Heart left ventricle (tissue), 16 donors: ENCODE measurements at regions not wholly inside any gene's neighbourhood (a gene's known extent, or its start where the extent isn't known, plus 50 kb on each side); places are given as distances from the start of the nearest gene placed in this dataset.
A peak's percentile ranks its signal among the peaks of the same experiment; 100 is the strongest.
"Not testable (repeated sequence)": the region's sequence is repeated elsewhere in the genome, so short reads cannot be mapped to it uniquely, and the experiment has no call there.

ENCODE experiments used
- ATAC-seq, 4 donors: fragments of 200-7000 bp; cut with Tn5 transposase; one replicate each; pipeline ENCODE4 v1.9.1; 2020 to 2022; ENCODE audit warnings: moderate library complexity in 4 of 4, mild to moderate bottlenecking in 3 of 4, moderate number of reproducible peaks in 1 of 4
- DNase-seq, 5 donors: peaks; one replicate each; pipeline ENCODE4 v3.0.0-alpha.2; 2020
- H3K27ac ChIP-seq, 12 donors: fragments of 200-600 bp; sonication (generic) in 4 of 12; one replicate each; pipeline versions ENCODE4 v1.5.0 to v1.8.0; 2016 to 2022; ENCODE audit warnings: mild to moderate bottlenecking in 2 of 12
- H3K27me3 ChIP-seq, 9 donors: fragments of 200-600 bp; sonication (generic) in 2 of 9; one replicate each; pipeline versions ENCODE4 v1.5.1 to v1.8.0; 2016 to 2022; ENCODE audit warnings: mild to moderate bottlenecking in 3 of 9
- H3K36me3 ChIP-seq, 9 donors: fragments of 200-600 bp; sonication (generic) in 2 of 9; one replicate each; pipeline versions ENCODE4 v1.5.0 to v1.8.0; 2018 to 2022; ENCODE audit warnings: mild to moderate bottlenecking in 2 of 9
- H3K4me1 ChIP-seq, 12 donors: fragments of 200-600 bp; sonication (generic) in 4 of 12; one replicate each; pipeline versions ENCODE4 v1.5.0 to v1.8.0; 2016 to 2022; ENCODE audit warnings: mild to moderate bottlenecking in 3 of 12
- H3K4me3 ChIP-seq, 12 donors: fragments of 200-600 bp; sonication (generic) in 4 of 12; one replicate each; pipeline versions ENCODE4 v1.5.0 to v1.8.0; 2017 to 2022; ENCODE audit warnings: mild to moderate bottlenecking in 9 of 12, moderate library complexity in 4 of 12
- H3K9me3 ChIP-seq, 12 donors: fragments of 200-600 bp; sonication (generic) in 4 of 12; one replicate each; pipeline versions ENCODE4 v1.5.0 to v1.8.0; 2016 to 2022; ENCODE audit warnings: mild to moderate bottlenecking in 1 of 12
- POLR2A ChIP-seq, 2 donors: fragments of 450-650 bp; IDR thresholded peaks; one replicate each; pipeline ENCODE4 v1.6.1; 2017; ENCODE audit warnings: antibody characterized with exemption in 2 of 2, mild to moderate bottlenecking in 2 of 2, moderate library complexity in 2 of 2
- WGBS, 4 donors: extraction: QIAGEN DNeasy Blood & Tissue Kit in 2 of 4; methylation state at CpG; one replicate each; pipeline versions ENCODE4 v1.1.5 to v1.1.7; 2013 to 2018; 5-methylcytosine and 5-hydroxymethylcytosine counted together
- intact Hi-C, 10 donors: fragments of 100-400 bp; cut with DNase I; formaldehyde crosslinking; loops; one replicate each; pipeline versions ENCODE4 v1.11.1 to v1.14.2; 2022
- TF ChIP-seq, protein P1 (sequence below), 12 donors: fragments of 200-600 bp; sonication (generic) in 4 of 12; IDR thresholded peaks; one replicate each; pipeline versions ENCODE4 v1.5.0 to v1.8.0; 2018 to 2022; ENCODE audit warnings: antibody characterized with exemption in 12 of 12, mild to moderate bottlenecking in 5 of 12
- donor health status: ischemic (EF 13 %, LVEDD 7.1; RV severe dilation, severe dysfunction).
- donor health status: healthy with polysubstance abuse.
- donor health status: DM: no; HTN: yes; CAD: no.
- donor health status: DM: no; HTN: no; CAD: no.
- donor health status: ischemic (EF 25% LVEDD 6.9; RV normal size, moderate dysfunction).
- donor health status: ischemic (EF 25% LVEDD 5.7; RV mildly dilated, moderate dysfunction).
- donor health status: healthy.
- donor health status: DM: yes; HTN: yes; CAD: no.
- donor health status: ischemic (EF 35%, LVEDD 5.7; RV mildly dilated, moderate dysfunction).
- donor health status: nonischemic (EF 11% LVEDD 7.7; RV severe dilation, severe dysfunction).
- donor health status: DM: yes; HTN: yes; CAD: no.
- donor health status: PGD.
- donor health status: ischemic (EF 29% LVEDD 5.4; RV normal size, mild dysfunction).
- donor health status: nonischemic (EF 23%, LVEDD 6.1; RV moderate dilation, normal function).

- Histone ChIP-seq H3K4me1 (peaks cover 0 to 30% (median 5%) of the 10 kb centered on the region in 12 donors), H3K27ac (peak overlapping the region in 9 of 12 donors; percentile 37 to 85 (median 56))
- 79 to 87% (median 81%) methylated on average over 9 of the region's 9 CpGs for WGBS, 4 donors
- H3K36me3 ChIP-seq, H3K27me3 ChIP-seq, ATAC-seq, intact Hi-C loops, H3K9me3 ChIP-seq, H3K4me3 ChIP-seq: not testable (repeated sequence)
- DNase-seq, result peak in 2 of 5 donors; percentile 2 to 5
Measured at GRCh38 chr16:29200681-29201080, 205.8 kb downstream of the NPIPB11 start.

DNA sequence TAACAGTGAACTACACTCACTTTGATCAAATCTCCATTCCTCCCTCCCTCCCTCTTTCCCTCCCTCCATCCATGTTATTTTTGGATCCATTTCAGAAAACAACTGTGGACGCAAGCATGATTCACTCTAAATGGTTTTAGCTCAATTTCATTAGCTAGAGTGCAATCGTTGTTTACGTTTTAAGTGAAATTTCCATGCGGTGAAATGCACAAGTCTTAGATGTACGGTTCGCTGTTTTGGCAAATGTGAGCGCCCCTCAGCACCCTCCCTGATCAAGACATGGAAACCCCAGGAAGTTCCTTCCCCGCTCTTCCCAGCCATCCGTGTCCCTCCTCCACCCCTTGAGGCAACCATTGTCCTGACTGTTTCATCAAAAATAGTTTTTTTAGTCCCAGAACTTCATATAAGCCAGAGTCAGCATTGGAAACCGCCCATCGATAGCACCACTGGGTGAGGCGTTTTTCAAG, 206.3 kb downstream of the NPIPB11 start:
- ATAC-seq (peak in 2 of 4 donors; percentile 55 to 66), DNase-seq (peak in 2 of 5 donors; percentile 19 to 47)
- H3K27me3 ChIP-seq, H3K9me3 ChIP-seq, H3K36me3 ChIP-seq, intact Hi-C loops, H3K4me3 ChIP-seq: not testable (repeated sequence)
- WGBS, 4 donors, result 65 to 72% (median 69%) methylated on average over 11 to 12 of the region's 12 CpGs
- Histone ChIP-seq H3K27ac (peak overlapping the region in 9 of 12 donors; percentile 40 to 85 (median 74)), H3K4me1 (peaks cover 0 to 31% (median 5%) of the 10 kb centered on the region in 12 donors)

DNA sequence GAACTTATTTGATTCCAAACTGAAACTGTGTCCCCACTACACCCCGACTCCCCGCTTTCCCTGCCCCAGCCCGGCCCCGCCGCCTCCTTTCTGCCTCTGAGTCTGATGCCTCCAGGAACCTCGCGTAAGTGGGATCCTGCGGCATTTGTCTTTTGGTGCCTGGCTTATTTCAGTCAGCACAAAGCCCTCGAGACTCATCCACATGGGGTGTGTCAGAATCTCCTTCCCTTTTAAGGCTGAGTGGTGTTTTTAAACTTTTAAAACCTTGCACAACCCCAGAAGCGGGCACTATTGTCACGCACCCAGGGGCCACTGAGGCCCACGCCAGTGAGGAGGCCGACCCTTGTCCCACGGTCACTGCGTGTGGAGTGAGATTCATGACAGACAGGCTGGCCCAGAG, 206.9 kb downstream of the NPIPB11 start:
- H3K36me3 ChIP-seq, H3K9me3 ChIP-seq, H3K4me3 ChIP-seq, intact Hi-C loops, H3K27me3 ChIP-seq: not testable (repeated sequence)
- Histone ChIP-seq H3K27ac (peak overlapping the region; percentile 38 to 85 (median 67)), H3K4me1 (peaks cover 0 to 35% (median 5%) of the 10 kb centered on the region in 12 donors)
- WGBS, 4 donors, result 39 to 54% (median 41%) methylated on average over 12 to 15 of the region's 15 CpGs
- DNase-seq (peak in 4 of 5 donors; percentile 24 to 61 (median 48)), ATAC-seq (peak; percentile 16 to 74 (median 56))

GRCh38 chr16:29198731-29199521, 207.6 kb downstream of the NPIPB11 start:
- Histone ChIP-seq H3K4me3 (no peak overlapping the region), H3K9me3 (no peaks in the 10 kb centered on the region), H3K36me3 (no peaks in the 10 kb centered on the region), H3K4me1 (peaks cover 0 to 35% (median 5%) of the 10 kb centered on the region in 12 donors), H3K27ac (peak overlapping the region; percentile 38 to 85 (median 67)), H3K27me3 (no peaks in the 10 kb centered on the region)
- peak in 3 of 5 donors; percentile 21 to 62 (median 46) for DNase-seq
- intact Hi-C loops, result no loop called here
- peak in 2 of 4 donors; percentile 10 to 26 for ATAC-seq
- WGBS, 4 donors, result 80 to 92% (median 82%) methylated on average over 19 to 23 of the region's 23 CpGs
- TF ChIP-seq, protein P1, sequence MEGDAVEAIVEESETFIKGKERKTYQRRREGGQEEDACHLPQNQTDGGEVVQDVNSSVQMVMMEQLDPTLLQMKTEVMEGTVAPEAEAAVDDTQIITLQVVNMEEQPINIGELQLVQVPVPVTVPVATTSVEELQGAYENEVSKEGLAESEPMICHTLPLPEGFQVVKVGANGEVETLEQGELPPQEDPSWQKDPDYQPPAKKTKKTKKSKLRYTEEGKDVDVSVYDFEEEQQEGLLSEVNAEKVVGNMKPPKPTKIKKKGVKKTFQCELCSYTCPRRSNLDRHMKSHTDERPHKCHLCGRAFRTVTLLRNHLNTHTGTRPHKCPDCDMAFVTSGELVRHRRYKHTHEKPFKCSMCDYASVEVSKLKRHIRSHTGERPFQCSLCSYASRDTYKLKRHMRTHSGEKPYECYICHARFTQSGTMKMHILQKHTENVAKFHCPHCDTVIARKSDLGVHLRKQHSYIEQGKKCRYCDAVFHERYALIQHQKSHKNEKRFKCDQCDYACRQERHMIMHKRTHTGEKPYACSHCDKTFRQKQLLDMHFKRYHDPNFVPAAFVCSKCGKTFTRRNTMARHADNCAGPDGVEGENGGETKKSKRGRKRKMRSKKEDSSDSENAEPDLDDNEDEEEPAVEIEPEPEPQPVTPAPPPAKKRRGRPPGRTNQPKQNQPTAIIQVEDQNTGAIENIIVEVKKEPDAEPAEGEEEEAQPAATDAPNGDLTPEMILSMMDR (IDR thresholded peaks at IDR 0.05), result no peak

- H3K9me3 ChIP-seq, result no peaks in the 10 kb centered on the region
- intact Hi-C loops, result no loop called here
- TF ChIP-seq, protein P1 (IDR thresholded peaks at IDR 0.05), result no peak
- TF ChIP-seq POLR2A (IDR thresholded peaks at IDR 0.05), result no peak
- no peaks in the 10 kb centered on the region for H3K27me3 ChIP-seq
- peak overlapping the region in 1 of 12 donors; percentile 85 for H3K27ac ChIP-seq
- ATAC-seq (no peak), DNase-seq (peak in 1 of 5 donors; percentile 4)
- peaks cover 0 to 34% (median 5%) of the 10 kb centered on the region in 12 donors for H3K4me1 ChIP-seq
- no peaks in the 10 kb centered on the region for H3K36me3 ChIP-seq
- whole genome bisulfite sequencing, 4 donors, result 95 to 98% (median 96%) methylated on average over 4 of the region's 4 CpGs
- no peak overlapping the region for H3K4me3 ChIP-seq
Measured at GRCh38 chr16:29198231-29198630, 208.3 kb downstream of the NPIPB11 start.

DNA sequence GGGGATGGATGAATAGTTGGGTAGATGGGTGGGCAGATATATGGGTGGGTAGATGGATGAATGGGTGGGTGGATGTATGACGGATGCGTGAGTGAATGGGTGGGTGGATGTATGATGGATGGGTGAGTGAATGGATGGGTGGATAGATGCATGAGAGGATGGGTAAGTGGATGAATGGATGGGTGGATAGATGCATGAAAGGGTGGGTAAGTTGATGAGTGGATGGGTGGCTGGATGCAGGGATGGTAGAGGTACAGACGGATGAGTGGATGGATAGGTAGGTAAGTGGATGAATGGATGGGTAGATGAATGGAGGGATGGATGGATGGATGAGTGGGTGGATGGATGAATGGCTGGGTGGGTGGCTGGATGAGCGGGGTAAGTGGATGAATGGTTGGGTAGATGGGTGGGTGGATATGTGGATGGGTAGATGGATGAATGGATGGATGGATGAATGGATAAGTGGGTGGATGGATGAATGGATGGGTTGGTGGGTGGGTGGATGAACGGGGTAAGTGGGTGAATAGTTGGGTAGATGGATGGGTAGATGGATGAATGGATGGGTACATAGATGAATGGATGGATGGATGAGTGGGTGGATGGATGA, 208.9 kb downstream of the NPIPB11 start:
- intact Hi-C loops, H3K4me3 ChIP-seq, H3K27ac ChIP-seq, H3K36me3 ChIP-seq, DNase-seq, H3K27me3 ChIP-seq, H3K9me3 ChIP-seq, ATAC-seq: not testable (repeated sequence)
- WGBS, 4 donors, result 95 to 99% (median 97%) methylated on average over 5 of the region's 5 CpGs
- H3K4me1 ChIP-seq, result peaks cover 0 to 33% (median 5%) of the 10 kb centered on the region in 12 donors

GRCh38 chr16:29196746-29197145, 209.8 kb downstream of the NPIPB11 start:
- H3K4me3 ChIP-seq, H3K27me3 ChIP-seq, H3K36me3 ChIP-seq, ATAC-seq, H3K27ac ChIP-seq, intact Hi-C loops, H3K9me3 ChIP-seq, DNase-seq: not testable (repeated sequence)
- H3K4me1 ChIP-seq, result peaks cover 0 to 30% (median 5%) of the 10 kb centered on the region in 12 donors
- WGBS, 4 donors, result 95 to 100% (median 99%) methylated on average over 1 of the region's 1 CpG

GRCh38 chr16:29195116-29195872, 210.4 kb downstream of the LAT start:
- H3K27ac ChIP-seq, result peak overlapping the region in 9 of 12 donors; percentile 15 to 67 (median 56)
- WGBS, 4 donors, result 76 to 82% (median 81%) methylated on average over 19 of the region's 19 CpGs
- DNase-seq, result peak in 2 of 5 donors; percentile 46 to 49
- H3K4me1 ChIP-seq, result peaks cover 0 to 21% (median 5%) of the 10 kb centered on the region in 12 donors
- H3K9me3 ChIP-seq, ATAC-seq, H3K27me3 ChIP-seq, intact Hi-C loops, H3K36me3 ChIP-seq: not testable (repeated sequence)
- peak overlapping the region in 4 of 12 donors; percentile 7 to 22 (median 21) for H3K4me3 ChIP-seq
